Renal cortical epithelial cell (primary cell): ENCODE measurements at regions not wholly inside any gene's neighbourhood (a gene's known extent, or its start where the extent isn't known, plus 50 kb on each side); places are given as distances from the start of the nearest gene placed in this dataset.
"Not testable (repeated sequence)": the region's sequence is repeated elsewhere in the genome, so short reads cannot be mapped to it uniquely, and the experiment has no call there.

Source experiments
- DNase-seq: peaks from one replicate; pipeline ENCODE4 v3.0.0-alpha.2; 2011; ENCODE audit warnings: low read depth

DNA sequence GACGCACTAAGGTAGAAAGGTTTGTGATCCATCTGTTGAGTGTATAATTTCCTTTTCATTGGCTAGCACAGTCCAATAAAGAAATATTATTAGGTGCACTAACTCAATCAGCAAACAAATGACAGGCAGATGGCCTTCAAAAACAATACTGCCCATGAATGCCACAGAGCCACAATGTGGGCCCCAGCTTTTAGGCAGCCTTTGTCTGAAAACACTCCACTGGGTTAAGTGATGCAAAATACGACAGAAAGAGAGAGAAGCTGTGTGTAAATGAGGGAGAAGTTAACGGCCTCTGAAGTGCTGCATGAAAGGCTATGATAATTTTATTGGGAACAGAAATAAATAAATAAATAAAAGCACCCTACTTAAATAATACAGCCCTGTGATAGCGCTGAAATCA, 274.6 kb downstream of the NKX6-1 start:
- no peak for DNase-seq

DNA sequence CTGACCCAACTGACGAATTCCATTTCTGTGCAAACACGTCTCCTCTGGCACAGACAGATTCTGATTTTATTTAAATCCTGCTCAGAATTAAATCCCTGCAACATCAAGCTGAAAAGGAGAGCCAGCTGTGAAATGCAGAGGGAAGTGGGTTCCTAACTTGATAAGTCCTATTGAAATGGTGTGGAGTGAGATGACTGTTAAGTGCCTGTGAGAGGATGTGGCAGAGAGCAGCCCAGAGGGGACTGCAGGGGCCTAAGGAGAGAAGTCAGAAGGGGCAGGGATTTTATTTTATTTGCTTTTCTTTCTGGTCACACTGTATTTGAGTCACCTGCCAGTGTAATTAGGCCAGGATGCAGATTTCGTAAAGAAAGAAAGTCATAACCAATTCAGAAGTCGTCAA, 277.4 kb downstream of the NKX6-1 start:
- no peak for DNase-seq

DNA sequence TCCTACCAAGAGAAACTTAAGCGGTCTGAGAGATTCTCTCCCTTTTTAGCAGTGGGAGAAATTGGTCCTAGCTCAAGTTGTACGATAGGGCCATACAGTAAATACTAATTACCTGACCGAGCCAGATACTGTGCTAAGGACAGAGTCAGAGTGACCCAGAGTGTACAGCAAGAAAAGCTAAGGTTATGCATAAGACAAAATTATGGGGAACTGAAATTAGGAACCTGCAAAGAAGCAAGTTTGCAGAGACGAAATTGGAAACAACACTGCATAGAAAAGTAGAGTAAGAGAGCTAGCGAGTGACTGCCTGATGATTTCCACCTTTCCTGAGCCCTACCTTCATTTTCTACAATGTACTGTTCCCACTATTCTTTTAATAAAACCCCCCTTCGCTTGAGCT, 278.1 kb downstream of the NKX6-1 start:
- no peak for DNase-seq

DNA sequence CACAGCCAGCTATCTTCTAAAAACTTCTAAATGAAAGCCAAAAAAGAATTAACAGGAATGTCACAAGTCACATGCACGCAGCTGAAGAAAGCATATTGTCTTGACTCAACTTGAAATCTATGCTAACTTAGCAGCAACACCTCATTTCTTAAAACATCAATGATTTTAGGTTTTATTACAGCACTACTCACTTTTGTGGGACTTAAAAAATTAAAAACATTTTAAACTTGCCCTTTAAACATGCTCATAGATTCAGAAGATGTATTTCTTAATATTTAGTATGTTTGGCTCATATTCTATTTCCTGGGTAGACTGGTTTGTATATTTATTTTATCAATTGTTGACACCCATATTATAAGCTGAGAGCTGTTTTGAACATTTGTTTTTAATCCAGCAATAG, 279.4 kb downstream of the NKX6-1 start:
- no peak for DNase-seq

DNA sequence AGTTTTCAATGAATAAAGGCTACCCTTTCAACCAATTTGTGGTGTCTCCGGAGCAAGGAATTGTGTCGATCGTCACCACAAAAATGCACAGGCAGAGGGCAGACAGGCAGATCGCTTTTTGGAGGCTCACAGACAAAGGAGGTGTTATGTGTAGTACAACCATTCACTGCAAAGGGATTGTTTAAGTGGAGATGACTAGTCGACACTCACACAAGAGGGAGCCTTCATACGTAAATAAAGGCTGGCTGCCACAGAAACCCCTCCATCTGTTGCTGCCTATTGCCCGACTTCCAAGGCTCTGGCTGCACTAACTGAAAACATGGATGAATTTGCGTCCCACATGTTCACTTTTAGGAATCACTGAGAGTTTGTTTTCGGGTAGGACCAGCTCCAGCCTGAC, 281.1 kb downstream of the NKX6-1 start:
- DNase-seq: no peak

DNA sequence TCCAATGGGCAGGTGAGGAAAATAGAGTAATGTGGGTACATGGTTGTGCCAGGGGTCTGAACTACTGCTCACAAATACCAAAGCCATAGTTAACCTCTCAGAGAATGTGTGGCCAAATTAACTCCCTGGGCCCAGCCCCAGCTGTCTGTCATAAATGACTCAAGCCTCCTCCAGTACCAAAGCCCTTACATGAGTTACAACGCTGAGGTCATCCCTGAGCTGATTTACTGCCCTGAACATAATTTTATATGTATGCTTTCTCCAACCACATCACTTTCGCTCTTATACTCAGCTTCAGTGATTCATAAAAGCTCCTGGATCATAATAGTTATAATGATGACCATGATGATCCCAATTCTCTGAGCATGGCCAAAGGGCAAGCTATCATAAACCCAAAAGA, 283.9 kb downstream of the NKX6-1 start:
- DNase-seq: no peak

DNA sequence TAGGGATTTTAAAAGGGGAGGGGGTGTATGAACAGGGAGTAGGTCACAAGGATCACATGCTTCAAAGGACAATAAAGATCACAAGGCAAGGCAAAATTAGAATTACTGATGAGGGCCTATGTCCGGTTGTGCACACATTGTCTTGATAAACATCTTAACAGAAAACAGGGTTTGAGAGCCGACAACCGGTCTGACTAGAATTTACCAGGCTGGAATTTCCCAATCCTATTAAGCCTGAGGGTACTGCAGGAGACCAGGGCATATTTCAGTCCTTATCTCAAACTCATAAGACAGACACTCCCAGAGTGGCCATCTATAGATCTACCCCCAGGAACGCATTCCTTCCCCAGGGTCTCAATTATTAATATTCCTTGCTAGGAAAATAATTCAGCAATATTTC, 292.9 kb downstream of the NKX6-1 start:
- not testable (repeated sequence) for DNase-seq

DNA sequence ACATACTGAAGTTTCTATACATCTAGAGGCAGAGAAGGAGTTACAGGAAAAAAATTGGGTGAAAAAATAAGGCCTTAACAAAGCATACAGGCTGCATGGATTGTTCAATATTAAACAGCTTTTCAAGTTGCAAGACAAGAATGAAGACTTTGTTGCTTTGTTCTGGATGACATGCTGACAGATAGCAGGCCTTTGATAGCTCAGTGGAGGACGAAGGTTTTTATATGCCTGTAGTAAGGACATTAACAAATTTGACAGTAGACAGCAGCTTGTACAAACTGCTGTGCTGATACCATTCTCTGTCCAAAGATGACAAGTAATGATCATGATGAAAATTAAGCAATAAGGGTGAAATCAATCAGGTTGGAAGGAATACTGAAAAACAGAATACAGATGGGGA, 309.9 kb downstream of the NKX6-1 start:
- no peak for DNase-seq

DNA sequence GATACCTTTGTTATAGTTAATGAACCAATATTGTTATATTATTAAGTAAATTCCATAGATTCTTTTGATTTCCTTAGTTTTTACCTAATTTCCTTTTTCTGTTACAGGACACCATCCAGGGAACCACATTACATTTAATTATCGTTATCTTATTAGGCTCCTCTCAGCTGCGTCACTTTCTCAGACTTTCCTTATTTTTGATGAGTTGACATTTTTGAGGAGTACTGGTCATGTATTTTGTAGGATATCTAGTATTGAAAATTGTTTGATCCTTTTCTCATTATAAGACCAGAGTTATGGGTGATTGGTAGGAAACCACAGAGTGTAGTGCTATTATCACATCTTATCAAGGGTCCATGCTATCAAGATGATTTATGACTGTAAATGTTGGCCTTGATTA, 319.7 kb downstream of the NKX6-1 start:
- DNase-seq: no peak

DNA sequence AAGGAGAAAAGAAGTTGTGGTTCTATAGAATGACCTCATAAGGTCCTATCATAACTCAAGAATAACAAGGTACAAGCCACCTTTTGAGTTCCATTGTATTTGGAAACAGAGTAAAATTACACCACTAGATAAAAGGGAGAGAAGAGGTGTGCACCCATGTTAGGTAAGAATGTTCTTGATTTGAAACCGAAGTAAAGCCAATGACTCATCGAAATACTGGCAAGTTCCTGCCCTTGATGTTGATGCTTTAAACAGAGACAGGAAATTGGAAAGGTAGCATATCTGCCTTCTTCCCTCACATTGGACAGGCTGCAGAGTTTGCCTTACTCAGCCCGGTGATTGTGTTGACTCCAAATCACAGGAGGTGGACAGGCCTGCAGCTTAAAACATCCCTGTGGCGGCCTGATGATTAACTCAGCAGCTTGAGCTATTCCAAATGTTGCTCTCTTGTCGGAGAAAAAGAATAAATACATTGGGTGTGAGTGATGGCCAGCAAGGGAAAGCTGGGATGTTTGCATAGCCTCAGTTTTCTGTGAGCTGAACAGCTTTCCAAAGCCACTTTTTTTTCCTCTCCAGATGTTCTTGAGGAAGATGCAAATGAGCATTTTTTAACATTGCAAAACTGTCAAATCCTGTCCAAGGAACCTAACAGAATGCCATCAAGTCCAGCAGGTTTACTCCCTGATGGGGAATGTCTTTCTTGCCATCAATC, 321.1 kb downstream of the NKX6-1 start:
- DNase-seq: peak; percentile 11

DNA sequence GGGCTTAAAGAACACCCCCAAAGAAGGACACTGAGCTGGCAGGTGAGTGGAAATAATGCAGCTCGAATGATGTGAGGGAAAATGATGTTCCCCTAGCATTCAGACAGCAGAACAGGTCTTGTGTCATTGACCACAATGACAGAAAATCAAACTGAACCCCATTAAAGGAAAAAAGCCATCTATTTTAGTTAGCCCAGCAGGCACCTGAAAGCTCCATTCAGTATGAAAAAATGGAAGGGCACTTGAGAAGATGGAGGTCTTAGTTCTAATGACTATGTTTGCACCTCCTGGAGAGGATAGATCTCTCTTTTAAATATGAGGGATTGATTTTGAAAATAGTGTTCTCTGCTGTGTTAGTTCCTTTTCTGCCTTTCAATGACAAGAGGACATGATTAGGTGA, 323.1 kb downstream of the NKX6-1 start:
- DNase-seq: no peak

DNA sequence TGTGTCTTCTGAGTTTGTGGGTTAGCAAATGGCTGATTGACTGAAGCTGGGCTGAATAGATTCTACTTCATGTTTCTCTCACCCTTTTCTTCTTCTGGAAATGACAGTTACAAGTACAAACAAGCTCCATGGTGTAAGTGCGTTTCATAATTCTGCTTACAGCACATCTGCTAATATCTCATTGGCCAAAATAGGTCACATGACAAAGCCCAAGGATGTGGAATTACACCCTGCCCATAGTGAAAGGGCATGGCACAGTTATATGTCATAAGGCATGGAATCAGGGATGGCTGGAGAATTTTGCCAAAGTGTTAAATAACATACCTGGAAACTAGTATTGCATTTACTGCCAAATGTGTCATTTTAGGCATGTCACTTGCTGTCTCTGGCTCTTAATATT, 327.2 kb downstream of the NKX6-1 start:
- DNase-seq: no peak

DNA sequence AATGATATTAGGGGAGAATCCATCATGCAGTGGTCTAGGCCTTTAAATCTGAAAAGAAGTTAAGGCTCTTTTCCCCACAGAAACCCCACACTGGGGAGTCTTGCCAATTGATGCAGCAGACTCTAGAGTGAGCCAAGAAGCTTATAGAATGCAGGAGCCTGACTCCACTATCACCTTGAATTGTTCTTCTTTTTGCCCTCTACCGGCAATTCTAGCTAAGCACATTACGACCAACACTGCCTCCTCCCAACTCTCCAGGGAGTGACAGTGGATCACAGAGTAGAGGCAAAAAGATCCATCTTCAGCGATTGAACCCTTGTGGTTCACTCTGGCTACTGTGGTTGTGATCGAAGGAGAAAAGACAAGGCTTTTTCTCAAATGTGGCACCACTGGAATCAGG, 331.5 kb downstream of the NKX6-1 start:
- no peak for DNase-seq

DNA sequence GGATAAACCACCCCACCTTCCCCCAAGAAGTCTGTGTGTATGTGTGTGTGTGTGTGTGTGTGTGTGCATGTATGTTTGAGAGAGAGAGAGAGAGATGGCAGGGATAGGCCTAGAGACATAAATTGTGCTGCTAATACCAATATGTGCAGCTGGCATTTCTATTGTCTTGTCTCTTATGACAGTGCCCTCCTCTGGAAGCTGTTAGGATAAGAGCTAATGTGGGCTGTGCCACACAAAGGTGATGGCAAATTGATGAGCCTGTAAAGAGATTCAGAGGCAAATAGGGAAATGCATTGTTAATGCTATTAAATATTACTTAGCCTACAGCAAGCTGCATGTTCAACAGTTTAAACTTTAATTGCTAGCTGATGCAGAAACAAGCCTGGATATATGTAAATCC, 332.0 kb downstream of the NKX6-1 start:
- no peak for DNase-seq

DNA sequence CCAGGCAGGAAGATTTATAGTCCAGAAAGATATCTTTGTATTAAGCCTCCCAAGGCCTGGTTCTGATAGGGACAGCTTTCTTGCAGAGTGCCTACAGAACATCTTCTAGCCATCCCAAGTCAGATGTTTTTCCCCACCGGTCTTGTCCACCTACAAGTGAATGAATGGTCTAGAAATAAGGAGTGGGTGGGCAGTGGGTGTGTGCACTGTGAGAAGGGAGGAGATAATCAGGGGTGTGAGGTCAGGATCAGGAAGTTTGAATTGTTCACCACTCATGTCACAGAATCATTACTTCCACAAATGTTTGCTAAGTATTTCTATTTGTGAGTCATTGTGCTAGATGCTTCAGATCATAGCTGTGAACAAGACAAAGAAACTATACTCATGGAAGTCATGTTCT, 332.6 kb downstream of the NKX6-1 start:
- no peak for DNase-seq

DNA sequence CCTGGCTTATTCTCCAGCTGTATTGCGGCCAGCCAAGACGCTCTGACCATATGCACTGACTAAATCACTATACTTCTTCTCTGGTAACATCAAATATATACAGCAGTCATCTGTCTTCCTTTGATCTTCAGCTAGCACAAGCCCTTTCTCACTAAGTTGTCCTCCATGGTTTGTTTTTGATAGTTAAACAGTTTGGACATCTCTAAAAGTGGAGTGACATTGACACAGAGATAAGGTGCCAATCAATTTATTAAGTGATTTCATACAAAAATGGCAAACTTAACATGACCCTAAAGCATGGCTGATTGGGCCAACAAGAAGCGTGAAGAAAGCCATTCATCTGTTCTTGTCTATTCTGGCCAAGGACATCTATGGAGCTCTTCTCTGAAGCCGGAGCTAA, 334.9 kb downstream of the NKX6-1 start:
- DNase-seq: no peak

DNA sequence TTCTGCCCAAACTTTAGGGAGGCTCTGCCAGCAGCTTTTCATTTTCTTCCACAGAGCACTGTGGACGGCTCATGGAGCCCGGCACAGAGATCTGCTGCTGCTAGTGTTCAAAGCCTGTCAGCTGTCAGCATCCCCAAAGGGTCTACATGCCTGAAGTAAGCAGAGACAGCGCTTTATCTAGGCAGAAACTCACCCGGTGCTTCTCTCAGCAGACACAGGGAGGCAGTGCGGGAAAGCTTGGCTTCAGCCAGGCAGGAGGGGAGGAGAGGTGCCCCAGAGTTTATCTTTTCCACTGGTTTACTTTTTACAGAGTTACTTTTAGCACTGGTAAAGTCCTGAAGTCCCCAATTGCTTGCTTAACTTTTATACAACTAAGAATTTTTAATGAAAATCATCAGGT, 339.3 kb downstream of the NKX6-1 start:
- DNase-seq: no peak

DNA sequence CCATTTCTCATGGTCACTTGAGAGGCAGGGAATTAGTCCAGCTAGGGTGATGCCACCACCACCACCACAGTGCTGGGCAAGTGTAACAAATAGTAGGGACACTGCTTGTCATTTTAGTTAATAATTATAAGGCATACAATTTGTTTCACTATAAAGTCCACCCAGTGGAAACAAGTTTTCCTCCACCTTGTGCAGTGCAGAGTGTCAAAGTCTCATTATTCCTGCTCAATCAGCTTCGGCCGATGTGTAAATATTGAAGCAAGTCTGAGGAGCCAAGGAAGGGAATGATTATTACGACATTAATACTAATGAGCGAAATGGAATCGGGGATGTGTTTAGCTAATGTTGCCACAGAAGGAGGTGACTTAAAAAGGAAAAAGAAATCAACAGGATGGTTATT, 340.4 kb downstream of the NKX6-1 start:
- DNase-seq: no peak

DNA sequence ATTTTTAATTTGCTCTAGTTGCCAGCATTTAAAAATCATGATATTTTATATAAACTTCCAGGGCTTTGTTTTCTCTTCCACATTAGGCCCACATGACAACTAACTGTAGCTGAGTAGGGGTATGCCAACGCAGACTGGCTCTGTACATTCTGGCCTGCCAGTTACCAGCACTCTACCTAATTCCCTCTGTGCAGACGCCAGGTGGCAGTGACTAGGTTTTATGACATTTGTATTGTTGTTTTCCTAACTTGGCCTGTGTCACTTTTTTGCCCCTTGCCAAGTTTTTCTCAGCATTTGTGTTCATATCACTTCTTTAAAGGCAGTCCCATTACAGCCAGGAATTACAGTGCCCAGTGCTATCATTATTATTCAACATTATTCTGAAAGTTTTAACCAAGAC, 347.5 kb downstream of the NKX6-1 start:
- DNase-seq: no peak

DNA sequence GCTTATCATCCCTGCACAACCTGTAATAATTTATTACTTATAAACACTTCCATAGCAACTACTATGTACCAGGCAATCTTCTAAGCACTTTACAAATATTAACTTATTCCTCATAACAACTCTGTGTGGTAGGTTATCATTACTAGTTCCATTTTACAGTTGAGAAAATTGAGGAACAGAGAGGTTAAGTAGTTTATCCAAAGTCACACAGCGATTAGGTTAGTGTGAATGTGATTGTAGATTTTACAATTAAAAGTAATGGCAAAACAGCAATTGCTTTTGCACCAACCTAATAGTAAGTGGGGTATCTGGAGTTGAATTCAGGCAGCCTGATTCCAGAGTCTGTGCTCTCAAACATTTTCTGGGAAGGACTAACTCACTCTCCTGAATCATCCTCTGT, 348.9 kb downstream of the NKX6-1 start:
- DNase-seq: no peak

DNA sequence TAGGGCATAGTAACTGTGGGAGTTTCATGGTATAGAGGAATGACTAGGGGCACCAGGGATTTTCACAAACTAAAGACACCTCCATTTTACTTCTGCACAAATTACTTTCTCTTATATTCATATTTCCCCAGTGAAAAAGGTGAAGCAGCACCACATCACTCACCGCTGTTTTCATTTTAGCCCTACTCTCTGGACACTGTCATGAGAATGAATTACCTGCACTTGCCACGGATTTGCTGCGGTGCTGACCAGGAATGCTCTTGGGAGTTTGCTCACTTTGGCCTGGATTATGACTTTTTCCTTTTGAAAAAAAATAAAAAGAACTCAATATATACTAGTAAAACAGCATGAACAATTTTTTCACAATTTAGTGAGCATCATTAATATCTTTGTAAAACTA, 351.3 kb downstream of the NKX6-1 start:
- DNase-seq: no peak

DNA sequence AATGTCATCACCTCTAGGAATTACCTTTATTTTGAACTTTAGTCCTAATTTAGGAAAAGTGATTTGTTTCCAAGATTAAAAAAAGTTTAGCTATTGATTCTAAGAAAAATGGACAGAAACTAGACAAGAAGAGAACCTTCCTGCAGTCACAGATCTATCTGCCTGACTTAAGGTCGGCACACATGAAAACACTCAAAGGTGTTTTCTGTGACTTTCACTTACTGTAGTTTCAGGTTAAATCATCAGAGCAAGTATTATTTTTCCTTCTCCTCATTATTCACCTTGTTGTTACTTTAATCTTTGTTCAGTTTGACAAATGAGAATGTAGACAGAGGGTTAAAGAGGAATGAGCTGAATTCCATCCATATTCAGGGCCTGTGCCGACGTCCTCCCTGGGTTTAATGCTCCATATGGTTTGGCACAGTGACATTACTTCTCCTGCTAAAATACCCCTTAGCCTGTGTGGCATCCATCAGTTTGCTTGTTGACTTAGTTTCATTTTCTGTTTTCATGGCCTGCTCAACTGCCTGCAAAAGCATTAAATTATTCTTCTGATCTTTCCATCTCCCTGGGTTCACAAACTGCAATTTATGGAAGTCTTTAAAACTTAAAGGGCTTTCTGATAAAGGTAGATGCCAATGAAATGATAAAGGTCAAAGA, 352.7 kb downstream of the NKX6-1 start:
- DNase-seq: no peak

DNA sequence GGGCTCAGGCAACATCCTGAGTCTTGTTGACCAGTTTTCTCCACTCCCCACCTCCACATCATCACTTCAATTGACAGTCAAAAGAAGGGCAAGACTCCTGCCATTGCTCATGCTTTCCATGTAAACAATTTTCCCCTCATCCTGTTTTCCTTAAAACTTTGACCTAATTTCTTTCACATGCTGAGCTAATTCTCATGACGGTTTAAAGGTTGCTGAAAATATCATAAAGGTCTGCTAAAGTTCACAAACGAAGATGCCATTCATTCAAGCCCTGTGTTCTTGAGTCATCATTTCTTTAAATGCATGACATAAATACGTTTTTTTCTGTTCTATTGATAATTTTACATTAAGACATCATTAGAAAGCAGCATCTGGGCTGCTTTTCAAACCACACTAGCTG, 353.9 kb downstream of the NKX6-1 start:
- no peak for DNase-seq

DNA sequence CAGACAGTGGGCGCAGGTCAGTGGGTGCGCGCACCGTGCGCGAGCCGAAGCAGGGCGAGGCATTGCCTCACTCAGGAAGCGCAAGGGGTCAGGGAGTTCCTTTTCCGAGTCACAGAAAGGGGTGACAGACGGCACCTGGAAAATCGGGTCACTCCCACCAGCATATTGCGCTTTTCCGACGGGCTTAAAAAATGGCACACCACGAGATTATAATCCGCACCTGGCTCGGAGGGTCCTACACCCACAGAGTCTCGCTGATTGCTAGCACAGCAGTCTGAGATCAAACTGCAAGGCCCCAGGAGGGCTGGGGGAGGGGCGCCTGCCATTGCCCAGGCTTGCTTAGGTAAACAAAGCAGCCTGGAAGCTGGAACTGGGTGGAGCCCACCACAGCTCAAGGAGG, 372.2 kb downstream of the NKX6-1 start:
- not testable (repeated sequence) for DNase-seq
